ENCODE measurements at regions not wholly inside any gene's neighbourhood (a gene's known extent, or its start where the extent isn't known, plus 50 kb on each side); places are given as distances from the start of the nearest gene placed in this dataset.

DNA sequence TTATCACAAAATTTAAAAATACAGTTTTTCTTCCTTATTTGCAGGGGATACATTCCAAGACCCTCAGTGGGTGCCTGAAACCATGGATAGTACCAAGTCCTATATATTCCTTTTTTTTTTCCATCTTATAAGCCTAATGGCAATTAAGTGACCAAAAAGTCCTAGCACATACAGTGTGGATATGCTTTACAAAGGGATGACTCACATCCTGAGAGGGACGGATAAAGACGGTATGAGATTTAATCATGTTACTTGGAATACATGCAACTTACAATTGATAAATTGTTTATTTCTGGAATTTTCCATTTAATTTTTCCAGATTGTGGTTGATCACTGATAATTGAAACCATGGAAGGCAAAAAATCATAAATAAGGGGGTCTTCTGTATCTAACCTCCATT lies 181.2 kb upstream of the BRINP3 start:
- H3K27me3 Mint-ChIP-seq (ENCODE audit: unreplicated experiment) = no peaks in the 10 kb centered on the region
- no peak overlapping the region for H3K27ac Mint-ChIP-seq (ENCODE audit: unreplicated experiment)
- intact Hi-C loops (cut with micrococcal nuclease; ENCODE audit: unreplicated experiment) = no loop called here
- H3K4me3 Mint-ChIP-seq (ENCODE audit: low read depth, unreplicated experiment) = no peak overlapping the region
- no TSS peak for BruUV-seq (replicated peaks)
- CTCF ChIA-PET = no interaction called here
- H3K4me1 Mint-ChIP-seq (ENCODE audit: low read depth, unreplicated experiment) = no peaks in the 10 kb centered on the region
- H3K9me3 Mint-ChIP-seq (ENCODE audit: low read depth, unreplicated experiment) = no peaks in the 10 kb centered on the region
- no peak for DNase-seq
- no peaks in the 10 kb centered on the region for H3K36me3 Mint-ChIP-seq (ENCODE audit: insufficient read depth, unreplicated experiment)
- TF ChIP-seq, protein P1, sequence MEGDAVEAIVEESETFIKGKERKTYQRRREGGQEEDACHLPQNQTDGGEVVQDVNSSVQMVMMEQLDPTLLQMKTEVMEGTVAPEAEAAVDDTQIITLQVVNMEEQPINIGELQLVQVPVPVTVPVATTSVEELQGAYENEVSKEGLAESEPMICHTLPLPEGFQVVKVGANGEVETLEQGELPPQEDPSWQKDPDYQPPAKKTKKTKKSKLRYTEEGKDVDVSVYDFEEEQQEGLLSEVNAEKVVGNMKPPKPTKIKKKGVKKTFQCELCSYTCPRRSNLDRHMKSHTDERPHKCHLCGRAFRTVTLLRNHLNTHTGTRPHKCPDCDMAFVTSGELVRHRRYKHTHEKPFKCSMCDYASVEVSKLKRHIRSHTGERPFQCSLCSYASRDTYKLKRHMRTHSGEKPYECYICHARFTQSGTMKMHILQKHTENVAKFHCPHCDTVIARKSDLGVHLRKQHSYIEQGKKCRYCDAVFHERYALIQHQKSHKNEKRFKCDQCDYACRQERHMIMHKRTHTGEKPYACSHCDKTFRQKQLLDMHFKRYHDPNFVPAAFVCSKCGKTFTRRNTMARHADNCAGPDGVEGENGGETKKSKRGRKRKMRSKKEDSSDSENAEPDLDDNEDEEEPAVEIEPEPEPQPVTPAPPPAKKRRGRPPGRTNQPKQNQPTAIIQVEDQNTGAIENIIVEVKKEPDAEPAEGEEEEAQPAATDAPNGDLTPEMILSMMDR (IDR thresholded peaks at IDR 0.05; ENCODE audit: unreplicated experiment) = no peak

DNA sequence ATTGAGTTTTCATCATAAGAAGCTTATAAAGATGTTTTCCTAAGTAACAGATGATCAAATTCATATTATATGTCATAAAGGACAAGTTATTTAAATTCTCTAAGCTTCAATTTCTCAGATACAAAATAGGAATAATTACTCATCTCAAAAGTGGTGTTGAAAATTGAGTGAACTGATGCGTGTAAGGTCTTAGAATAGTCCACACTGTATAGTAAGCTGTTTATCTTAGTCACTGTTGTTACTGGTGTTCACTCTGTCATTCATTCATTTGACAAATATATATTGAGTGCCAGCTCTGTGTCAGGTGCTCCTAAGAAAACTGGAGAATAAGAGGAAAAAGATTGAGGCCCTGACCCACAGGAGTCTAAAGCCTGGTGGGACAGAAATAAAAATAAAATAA lies 186.3 kb upstream of the BRINP3 start:
- no peak for DNase-seq
- H3K9me3 Mint-ChIP-seq (ENCODE audit: low read depth, unreplicated experiment) = no peaks in the 10 kb centered on the region
- no peak overlapping the region for H3K4me3 Mint-ChIP-seq (ENCODE audit: low read depth, unreplicated experiment)
- no peaks in the 10 kb centered on the region for H3K4me1 Mint-ChIP-seq (ENCODE audit: low read depth, unreplicated experiment)
- CTCF ChIA-PET = no interaction called here
- no peaks in the 10 kb centered on the region for H3K27me3 Mint-ChIP-seq (ENCODE audit: unreplicated experiment)
- H3K27ac Mint-ChIP-seq (ENCODE audit: unreplicated experiment) = no peak overlapping the region
- no TSS peak for BruUV-seq (replicated peaks)
- TF ChIP-seq, protein P1 (IDR thresholded peaks at IDR 0.05; ENCODE audit: unreplicated experiment) = no peak
- intact Hi-C loops (cut with micrococcal nuclease; ENCODE audit: unreplicated experiment) = no loop called here
- H3K36me3 Mint-ChIP-seq (ENCODE audit: insufficient read depth, unreplicated experiment) = no peaks in the 10 kb centered on the region

DNA sequence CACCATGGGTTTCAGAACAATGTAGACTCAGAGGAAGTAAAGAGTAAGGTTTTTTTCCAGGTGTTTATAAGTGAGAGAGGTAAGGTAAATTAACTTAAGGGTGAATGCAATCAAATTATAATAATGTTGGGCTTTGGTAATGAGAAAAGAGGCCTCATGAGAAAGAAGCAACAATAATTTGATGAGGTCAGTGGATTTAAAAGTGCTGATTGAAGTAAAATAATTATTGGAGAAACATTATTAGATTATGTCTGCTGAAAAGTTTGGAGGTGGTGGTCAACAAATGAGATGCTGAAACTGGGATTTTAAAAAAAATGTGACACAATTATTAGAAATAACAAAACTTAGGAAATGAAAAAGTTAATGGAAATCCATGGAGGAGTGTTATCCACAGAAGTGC lies 187.4 kb upstream of the BRINP3 start:
- Mint-ChIP-seq H3K9me3 (ENCODE audit: low read depth, unreplicated experiment) (peaks cover 3% of the 10 kb centered on the region), H3K4me1 (ENCODE audit: low read depth, unreplicated experiment) (no peaks in the 10 kb centered on the region), H3K4me3 (ENCODE audit: low read depth, unreplicated experiment) (no peak overlapping the region), H3K36me3 (ENCODE audit: insufficient read depth, unreplicated experiment) (no peaks in the 10 kb centered on the region), H3K27me3 (ENCODE audit: unreplicated experiment) (no peaks in the 10 kb centered on the region), H3K27ac (ENCODE audit: unreplicated experiment) (no peak overlapping the region)
- DNase-seq = no peak
- TF ChIP-seq, protein P1 (IDR thresholded peaks at IDR 0.05; ENCODE audit: unreplicated experiment) = no peak
- intact Hi-C loops (cut with micrococcal nuclease; ENCODE audit: unreplicated experiment) = no loop called here
- BruUV-seq (replicated peaks) = no TSS peak
- CTCF ChIA-PET = no interaction called here

DNA sequence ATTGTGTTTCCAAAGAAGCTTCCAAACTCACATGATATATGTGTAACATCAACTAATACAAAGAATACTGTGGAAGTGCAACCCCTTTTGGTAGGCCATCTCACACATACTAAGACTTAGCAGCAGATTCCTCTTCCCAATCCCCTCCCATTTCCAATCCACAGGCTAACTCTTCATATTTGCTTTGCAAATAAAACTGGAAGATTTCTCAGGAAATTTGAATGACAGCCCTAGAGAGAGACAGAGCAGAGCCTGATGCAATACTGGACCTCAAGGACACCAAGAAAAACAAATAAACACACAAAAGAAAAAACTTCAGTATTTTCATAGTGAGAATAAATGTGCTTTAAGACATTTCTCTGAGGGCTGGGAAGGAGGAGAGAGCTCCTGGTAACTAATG lies 190.2 kb upstream of the BRINP3 start:
- intact Hi-C loops (cut with micrococcal nuclease; ENCODE audit: unreplicated experiment) = no loop called here
- no TSS peak for BruUV-seq (replicated peaks)
- no peaks in the 10 kb centered on the region for H3K27me3 Mint-ChIP-seq (ENCODE audit: unreplicated experiment)
- CTCF ChIA-PET = no interaction called here
- H3K9me3 Mint-ChIP-seq (ENCODE audit: low read depth, unreplicated experiment) = peaks cover 3% of the 10 kb centered on the region
- H3K4me3 Mint-ChIP-seq (ENCODE audit: low read depth, unreplicated experiment) = no peak overlapping the region
- H3K4me1 Mint-ChIP-seq (ENCODE audit: low read depth, unreplicated experiment) = no peaks in the 10 kb centered on the region
- no peak overlapping the region for H3K27ac Mint-ChIP-seq (ENCODE audit: unreplicated experiment)
- TF ChIP-seq, protein P1 (IDR thresholded peaks at IDR 0.05; ENCODE audit: unreplicated experiment) = no peak
- no peaks in the 10 kb centered on the region for H3K36me3 Mint-ChIP-seq (ENCODE audit: insufficient read depth, unreplicated experiment)
- DNase-seq = no peak

DNA sequence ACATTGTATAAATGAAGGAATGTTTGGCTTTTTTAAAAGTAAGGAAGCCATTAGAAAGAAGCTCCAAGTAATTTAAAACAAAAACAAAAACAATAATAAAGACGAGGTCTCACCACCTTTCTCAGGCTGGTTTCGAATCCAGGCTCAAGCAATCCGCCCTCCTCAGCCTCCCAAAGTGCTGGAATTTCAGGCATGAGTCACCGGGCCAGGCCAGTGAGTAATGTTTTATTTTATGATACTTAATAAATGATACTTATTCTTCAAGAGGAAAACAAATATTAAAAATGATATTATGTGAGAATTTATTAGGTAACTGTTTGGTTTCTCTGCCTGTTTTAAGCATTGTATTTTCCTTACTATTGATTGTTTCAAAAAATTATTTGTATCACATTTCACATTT lies 201.4 kb upstream of the BRINP3 start:
- DNase-seq = peak; percentile 52
- TF ChIP-seq, protein P1 (IDR thresholded peaks at IDR 0.05; ENCODE audit: unreplicated experiment) = no peak
- Mint-ChIP-seq H3K9me3 (ENCODE audit: low read depth, unreplicated experiment) (peaks cover 2% of the 10 kb centered on the region), H3K4me1 (ENCODE audit: low read depth, unreplicated experiment) (no peaks in the 10 kb centered on the region), H3K27me3 (ENCODE audit: unreplicated experiment) (no peaks in the 10 kb centered on the region), H3K4me3 (ENCODE audit: low read depth, unreplicated experiment) (no peak overlapping the region), H3K36me3 (ENCODE audit: insufficient read depth, unreplicated experiment) (no peaks in the 10 kb centered on the region), H3K27ac (ENCODE audit: unreplicated experiment) (no peak overlapping the region)
- CTCF ChIA-PET = no interaction called here
- intact Hi-C loops (cut with micrococcal nuclease; ENCODE audit: unreplicated experiment) = no loop called here
- BruUV-seq (replicated peaks) = no TSS peak

All from Calu3 (cell line).